ENCODE measurements at regions not wholly inside any gene's neighbourhood (a gene's known extent, or its start where the extent isn't known, plus 50 kb on each side); places are given as distances from the start of the nearest gene placed in this dataset.
"Not testable (repeated sequence)": the region's sequence is repeated elsewhere in the genome, so short reads cannot be mapped to it uniquely, and the experiment has no call there.

- intact Hi-C loops (cut with DNase I), result no loop called here
- Histone ChIP-seq H3K27ac (no peak overlapping the region), H3K27me3 (no peaks in the 10 kb centered on the region), H3K4me3 (no peak overlapping the region), H3K9me3 (no peaks in the 10 kb centered on the region), H3K4me1 (ENCODE audit: insufficient read depth) (peaks cover 4% of the 10 kb centered on the region), H3K36me3 (no peaks in the 10 kb centered on the region)
- no peak for DNase-seq
- TF ChIP-seq POLR2A (IDR thresholded peaks at IDR 0.05) (no peak), EP300 (IDR thresholded peaks at IDR 0.05) (no peak), CTCF (IDR thresholded peaks at IDR 0.05) (no peak)
- WGBS, 3 donors, result 68 to 75% (median 69%) methylated on average over 6 of the region's 6 CpGs
These were observed 51.8 kb downstream of the TEX44 start for GRCh38 chr2:231644426-231644825.

- peaks cover 2% of the 10 kb centered on the region for H3K4me1 ChIP-seq (ENCODE audit: insufficient read depth)
- DNase-seq, result no peak
- H3K9me3 ChIP-seq, result no peaks in the 10 kb centered on the region
- H3K27ac ChIP-seq, result no peak overlapping the region
- TF ChIP-seq POLR2A (IDR thresholded peaks at IDR 0.05) (no peak), CTCF (IDR thresholded peaks at IDR 0.05) (no peak), EP300 (IDR thresholded peaks at IDR 0.05) (no peak)
- WGBS, 3 donors, result 79 to 84% (median 80%) methylated on average over 6 of the region's 6 CpGs
- H3K27me3 ChIP-seq, result no peaks in the 10 kb centered on the region
- intact Hi-C loops (cut with DNase I), result no loop called here
- H3K36me3 ChIP-seq, result no peaks in the 10 kb centered on the region
- no peak overlapping the region for H3K4me3 ChIP-seq
These were observed 53.8 kb downstream of the TEX44 start for GRCh38 chr2:231646476-231646875.

GRCh38 chr2:231648579-231649174 is 56.0 kb downstream of the TEX44 start:
- WGBS, 3 donors, result 62 to 69% (median 63%) methylated on average over 9 of the region's 9 CpGs
- Histone ChIP-seq H3K27ac (no peak overlapping the region), H3K27me3 (no peaks in the 10 kb centered on the region), H3K36me3 (no peaks in the 10 kb centered on the region), H3K4me1 (ENCODE audit: insufficient read depth) (no peaks in the 10 kb centered on the region), H3K4me3 (no peak overlapping the region), H3K9me3 (no peaks in the 10 kb centered on the region)
- DNase-seq, result peak in 4 of 5 donors; percentile 56 to 65 (median 61)
- TF ChIP-seq POLR2A (IDR thresholded peaks at IDR 0.05) (no peak), CTCF (IDR thresholded peaks at IDR 0.05) (peak in 1 of 3 donors; percentile 45)
- intact Hi-C loops (cut with DNase I), result no loop called here

GRCh38 chr2:231651561-231651960 is 56.8 kb upstream of the PTMA start:
- H3K36me3 ChIP-seq; DNase-seq; intact Hi-C loops (cut with DNase I); H3K27me3 ChIP-seq; H3K9me3 ChIP-seq; H3K4me1 ChIP-seq (ENCODE audit: insufficient read depth); H3K27ac ChIP-seq; H3K4me3 ChIP-seq: not testable (repeated sequence)
- 85 to 91% (median 88%) methylated on average over 8 of the region's 8 CpGs for WGBS, 3 donors

GRCh38 chr2:231655488-231655887 is 52.8 kb upstream of the PTMA start:
- Histone ChIP-seq H3K27me3 (no peaks in the 10 kb centered on the region), H3K4me3 (no peak overlapping the region), H3K4me1 (ENCODE audit: insufficient read depth) (no peaks in the 10 kb centered on the region), H3K36me3 (no peaks in the 10 kb centered on the region), H3K9me3 (no peaks in the 10 kb centered on the region), H3K27ac (no peak overlapping the region)
- intact Hi-C loops (cut with DNase I), result no loop called here
- TF ChIP-seq CTCF (IDR thresholded peaks at IDR 0.05) (no peak), EP300 (IDR thresholded peaks at IDR 0.05) (no peak), POLR2A (IDR thresholded peaks at IDR 0.05) (no peak)
- DNase-seq, result no peak
- WGBS, 3 donors, result 56 to 62% (median 57%) methylated on average over 7 to 8 of the region's 8 CpGs

Measured in ovary (tissue), 7 donors.